ENCODE measurements at regions not wholly inside any gene's neighbourhood (a gene's known extent, or its start where the extent isn't known, plus 50 kb on each side); places are given as distances from the start of the nearest gene placed in this dataset.

- Histone ChIP-seq H3K23me2 (ENCODE audit: low read depth, low read length) (no peaks in the 10 kb centered on the region), H4K8ac (ENCODE audit: extremely low read depth, insufficient read depth, low read length) (no peak overlapping the region), H4K91ac (replicated peaks; ENCODE audit: insufficient read length, low read length) (no peak overlapping the region), H4K20me1 (replicated peaks in 1 of 2; ENCODE audit: control insufficient read depth in 1 of 2, insufficient read depth in 2 of 2, low read length in 2 of 2) (no peaks in the 10 kb centered on the region), H3K27me3 (replicated peaks in 1 of 4; ENCODE audit: control insufficient read depth in 3 of 4, extremely low read depth in 1 of 4, insufficient read depth in 3 of 4, low read length in 3 of 4) (no peaks in the 10 kb centered on the region), H3K56ac (replicated peaks; ENCODE audit: insufficient read length, low read depth, low read length) (no peak overlapping the region), H2BK12ac (ENCODE audit: low read depth, low read length) (no peak overlapping the region), H3K14ac (ENCODE audit: insufficient read length) (no peak overlapping the region), H3K36me3 (ENCODE audit: control insufficient read depth in 2 of 4, insufficient read depth in 4 of 4, low read length in 3 of 4) (no peaks in the 10 kb centered on the region), H3K9ac (replicated peaks in 1 of 4; ENCODE audit: extremely low read depth in 1 of 4, low read depth in 3 of 4, low read length in 3 of 4) (no peak overlapping the region), H2AK5ac (ENCODE audit: low read depth, low read length) (no peak overlapping the region), H2BK120ac (replicated peaks; ENCODE audit: low read depth, low read length) (no peak overlapping the region), H3K23ac (ENCODE audit: insufficient read length) (no peak overlapping the region), H3K4me1 (replicated peaks in 1 of 4; ENCODE audit: control insufficient read depth in 3 of 4, insufficient read depth in 4 of 4, low read length in 3 of 4) (no peaks in the 10 kb centered on the region), H3K18ac (ENCODE audit: extremely low read depth, low read length) (no peak overlapping the region), H3K4ac (replicated peaks; ENCODE audit: insufficient read length, low read depth, low read length) (no peak overlapping the region), H3K79me1 (ENCODE audit: low read depth, low read length) (no peaks in the 10 kb centered on the region; the same call in 1 of the 2 replicates), H2BK20ac (ENCODE audit: low read length) (no peak overlapping the region), H2BK15ac (ENCODE audit: low read length) (no peak overlapping the region), H4K5ac (ENCODE audit: insufficient read length, low read depth, low read length) (no peak overlapping the region), H3K9me3 (ENCODE audit: insufficient read depth in 2 of 2, low read depth in 1 of 2, low read length in 1 of 2) (no peaks in the 10 kb centered on the region), H3K4me3 (ENCODE audit: extremely low read depth in 1 of 4, insufficient read depth in 2 of 4, low read depth in 3 of 4, low read length in 4 of 4) (no peak overlapping the region), H2BK5ac (ENCODE audit: low read depth, low read length) (no peak overlapping the region), H3K27ac (ENCODE audit: low read depth, low read length) (no peak overlapping the region), H2AFZ (ENCODE audit: low read length) (no peak overlapping the region), H3K4me2 (ENCODE audit: insufficient read depth in 1 of 2, low read depth in 2 of 2, low read length in 2 of 2) (no peak overlapping the region), H3K79me2 (ENCODE audit: control insufficient read depth in 1 of 2, insufficient read depth in 2 of 2, low read length in 2 of 2) (no peaks in the 10 kb centered on the region)
- DNase-seq (ENCODE audit: low read depth in 1 of 2, low spot score in 2 of 2), result no peak
- ChIA-PET CTCF (ENCODE audit: partially characterized antibody) (interaction anchor here (1.9 kb wide), 1 partner anchor 18 kb away, joined by 10 read pairs; no protein-coding TSS in a partner anchor), POLR2A (ENCODE audit: partially characterized antibody) (no interaction called here)
- no peak for FAIRE-seq
- TF ChIP-seq SIX5 (IDR thresholded peaks at IDR 0.05; ENCODE audit: low read depth, low read length) (peak; percentile 55), YY1 (IDR thresholded peaks at IDR 0.05; ENCODE audit: low read depth, low read length) (peak; percentile 13; the same call in 1 of the 2 replicates), TAF1 (IDR thresholded peaks at IDR 0.05; ENCODE audit: low read depth, low read length) (no peak)
- 92% methylated on average over 2 of the region's 2 CpGs; no CpG with 5 or more reads in 1 of the 2 experiments for WGBS, 2 experiments (ENCODE audit: extremely low coverage in 1 of 2, insufficient coverage in 1 of 2, insufficient read length in 1 of 2, insufficient replicate concordance in 2 of 2, low coverage in 1 of 2, low lambda C conversion rate in 2 of 2, missing lambda C conversion rate in 1 of 2)
Observed at GRCh38 chr20:18922898-18923297, 109.3 kb downstream of the SCP2D1 start.

All from H1 (cell line).